ENCODE measurements at regions not wholly inside any gene's neighbourhood (a gene's known extent, or its start where the extent isn't known, plus 50 kb on each side); places are given as distances from the start of the nearest gene placed in this dataset.

DNA sequence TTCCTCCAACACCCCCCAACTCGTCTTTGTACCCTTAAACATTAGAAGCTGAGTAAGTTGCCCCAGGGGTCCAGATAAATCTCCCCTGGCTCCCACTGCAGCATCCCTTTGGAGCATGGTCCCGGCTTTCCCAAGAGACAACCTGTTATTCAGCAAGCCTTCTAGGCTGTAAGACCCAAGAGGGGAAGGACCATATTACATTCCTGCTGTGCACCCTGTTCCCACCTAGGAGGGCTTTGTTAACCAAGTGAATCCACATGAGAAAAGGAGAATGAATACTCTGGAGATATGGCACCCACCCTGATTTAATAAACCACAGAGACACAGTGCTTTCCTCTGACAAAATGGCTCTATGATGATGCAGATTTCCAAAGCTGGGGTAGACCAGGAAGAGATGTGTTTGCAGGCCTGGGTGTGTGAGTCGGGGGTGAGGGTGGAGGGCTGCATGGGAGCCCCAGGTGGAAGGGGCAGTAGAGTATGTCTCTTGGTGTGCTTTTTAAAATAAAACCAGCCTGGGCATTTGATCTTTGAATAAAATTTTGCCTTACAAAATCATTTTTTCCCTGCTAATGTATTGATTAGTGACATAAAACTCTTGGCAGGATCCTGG, 325.2 kb downstream of the DRD1 start:
- no peak for DNase-seq (ENCODE audit: low spot score)
- TF ChIP-seq, protein P1, sequence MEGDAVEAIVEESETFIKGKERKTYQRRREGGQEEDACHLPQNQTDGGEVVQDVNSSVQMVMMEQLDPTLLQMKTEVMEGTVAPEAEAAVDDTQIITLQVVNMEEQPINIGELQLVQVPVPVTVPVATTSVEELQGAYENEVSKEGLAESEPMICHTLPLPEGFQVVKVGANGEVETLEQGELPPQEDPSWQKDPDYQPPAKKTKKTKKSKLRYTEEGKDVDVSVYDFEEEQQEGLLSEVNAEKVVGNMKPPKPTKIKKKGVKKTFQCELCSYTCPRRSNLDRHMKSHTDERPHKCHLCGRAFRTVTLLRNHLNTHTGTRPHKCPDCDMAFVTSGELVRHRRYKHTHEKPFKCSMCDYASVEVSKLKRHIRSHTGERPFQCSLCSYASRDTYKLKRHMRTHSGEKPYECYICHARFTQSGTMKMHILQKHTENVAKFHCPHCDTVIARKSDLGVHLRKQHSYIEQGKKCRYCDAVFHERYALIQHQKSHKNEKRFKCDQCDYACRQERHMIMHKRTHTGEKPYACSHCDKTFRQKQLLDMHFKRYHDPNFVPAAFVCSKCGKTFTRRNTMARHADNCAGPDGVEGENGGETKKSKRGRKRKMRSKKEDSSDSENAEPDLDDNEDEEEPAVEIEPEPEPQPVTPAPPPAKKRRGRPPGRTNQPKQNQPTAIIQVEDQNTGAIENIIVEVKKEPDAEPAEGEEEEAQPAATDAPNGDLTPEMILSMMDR (IDR thresholded peaks at IDR 0.05; ENCODE audit: borderline replicate concordance, control extremely low read depth, extremely low read depth, insufficient read depth, missing control alignments) = no peak
- in situ Hi-C loops (cut with MboI; ENCODE audit: low sequenced_read_pairs, unreplicated experiment) = no loop called here

DNA sequence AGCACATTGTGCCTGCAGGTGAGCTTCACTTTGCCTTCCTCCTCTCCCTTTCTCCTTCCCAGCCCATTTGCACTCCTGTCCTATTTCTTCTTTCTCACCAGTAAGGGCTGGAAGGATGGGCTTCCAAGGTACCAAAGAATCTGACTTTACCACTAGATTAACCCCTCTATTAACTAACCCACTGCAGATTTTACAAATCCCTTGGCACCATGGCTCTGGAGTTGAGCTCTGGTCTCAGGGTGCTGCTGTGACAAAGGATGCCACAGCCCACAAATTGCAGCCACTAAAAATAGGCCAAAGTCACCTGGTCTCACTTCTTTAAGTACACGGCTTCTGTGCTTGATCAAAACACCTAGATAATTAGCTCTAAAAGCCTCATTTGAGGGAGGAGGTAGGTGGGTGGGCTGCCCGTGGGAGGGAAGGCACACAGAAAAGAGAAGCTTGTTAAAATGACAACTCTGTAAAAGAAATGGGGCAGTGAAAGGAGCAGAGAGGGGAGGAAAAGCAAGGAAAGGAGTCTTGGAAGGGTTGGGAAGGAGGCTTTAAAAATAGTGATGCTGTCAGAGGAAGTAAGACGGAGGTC, 327.4 kb downstream of the DRD1 start:
- TF ChIP-seq, protein P1 (IDR thresholded peaks at IDR 0.05; ENCODE audit: borderline replicate concordance, control extremely low read depth, extremely low read depth, insufficient read depth, missing control alignments) = no peak
- DNase-seq (ENCODE audit: low spot score) = no peak
- in situ Hi-C loops (cut with MboI; ENCODE audit: low sequenced_read_pairs, unreplicated experiment) = no loop called here

DNA sequence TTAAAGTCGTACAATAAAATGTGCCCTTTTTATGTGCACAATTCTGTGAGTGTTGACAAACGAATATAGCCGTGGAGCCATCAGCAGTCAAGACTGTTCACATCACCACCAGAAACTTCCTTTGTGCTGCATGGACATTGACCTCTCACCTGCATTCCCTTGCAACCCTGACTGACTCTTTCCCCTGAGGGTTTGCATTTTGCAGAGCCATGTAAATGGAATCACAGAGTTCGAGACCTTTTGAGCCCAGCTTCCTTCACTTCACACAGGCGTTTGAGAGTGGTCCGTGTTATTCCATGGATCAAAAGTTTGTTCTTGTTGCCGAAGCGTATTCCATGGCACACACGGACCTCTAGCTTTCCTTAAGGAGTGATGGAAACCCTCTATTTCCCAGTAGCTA, 328.2 kb downstream of the DRD1 start:
- DNase-seq (ENCODE audit: low spot score) = no peak
- TF ChIP-seq, protein P1 (IDR thresholded peaks at IDR 0.05; ENCODE audit: borderline replicate concordance, control extremely low read depth, extremely low read depth, insufficient read depth, missing control alignments) = no peak
- in situ Hi-C loops (cut with MboI; ENCODE audit: low sequenced_read_pairs, unreplicated experiment) = no loop called here

DNA sequence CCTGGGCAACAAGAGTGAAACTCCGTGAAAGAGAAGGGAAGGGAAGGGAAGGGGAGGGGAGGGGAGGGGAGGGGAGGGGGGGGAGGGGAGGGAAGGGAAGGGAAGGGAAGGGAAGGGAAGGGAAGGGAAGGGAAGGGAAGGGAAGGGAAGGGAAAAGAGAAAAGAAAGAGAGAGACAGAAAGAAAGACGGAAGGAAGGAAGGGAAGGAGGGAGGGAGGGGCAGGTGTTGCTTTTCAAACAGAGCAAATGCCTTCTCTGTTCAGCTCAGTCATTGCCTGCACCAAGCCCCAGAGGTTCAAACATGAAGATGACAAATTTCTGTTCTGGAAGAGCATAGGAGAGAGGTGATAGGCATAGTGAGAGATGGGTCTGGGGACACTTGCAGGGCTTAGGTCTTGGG, 330.0 kb downstream of the DRD1 start:
- no peak for DNase-seq (ENCODE audit: low spot score)
- TF ChIP-seq, protein P1 (IDR thresholded peaks at IDR 0.05; ENCODE audit: borderline replicate concordance, control extremely low read depth, extremely low read depth, insufficient read depth, missing control alignments) = no peak
- in situ Hi-C loops (cut with MboI; ENCODE audit: low sequenced_read_pairs, unreplicated experiment) = no loop called here

DNA sequence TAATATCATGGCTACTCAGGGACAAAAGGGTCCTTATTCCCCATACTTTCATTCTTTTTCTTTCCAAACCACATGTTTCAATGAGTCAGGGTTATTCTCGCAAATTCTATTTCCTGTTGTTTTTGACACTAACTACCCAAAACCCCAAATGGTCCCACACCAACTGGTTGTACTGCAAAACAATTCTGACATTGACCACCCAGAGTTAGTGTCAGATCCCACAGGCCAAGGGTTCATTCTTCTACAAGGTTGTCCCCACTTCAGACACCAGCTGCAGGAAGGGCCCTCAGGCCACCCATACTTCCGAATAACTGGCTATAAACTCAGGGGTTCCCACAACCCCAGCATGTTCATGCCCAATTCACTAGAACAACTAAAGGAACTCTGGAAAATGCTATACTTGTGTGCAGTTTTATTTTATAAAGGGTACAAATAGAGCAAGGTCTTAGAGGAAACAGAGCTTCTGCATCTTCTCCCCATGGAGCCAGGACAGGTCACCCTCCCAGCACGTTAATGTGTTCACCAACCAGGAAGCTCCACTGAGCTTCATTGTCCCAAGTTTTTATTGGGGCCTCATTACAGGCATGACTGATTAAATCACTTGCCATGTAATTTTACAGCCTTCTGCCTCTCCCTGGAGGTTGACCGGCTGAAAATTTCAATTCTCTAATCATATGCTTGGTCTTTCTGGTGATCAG, 334.8 kb downstream of the DRD1 start:
- in situ Hi-C loops (cut with MboI; ENCODE audit: low sequenced_read_pairs, unreplicated experiment) = no loop called here
- TF ChIP-seq, protein P1 (IDR thresholded peaks at IDR 0.05; ENCODE audit: borderline replicate concordance, control extremely low read depth, extremely low read depth, insufficient read depth, missing control alignments) = no peak
- DNase-seq (ENCODE audit: low spot score) = no peak

DNA sequence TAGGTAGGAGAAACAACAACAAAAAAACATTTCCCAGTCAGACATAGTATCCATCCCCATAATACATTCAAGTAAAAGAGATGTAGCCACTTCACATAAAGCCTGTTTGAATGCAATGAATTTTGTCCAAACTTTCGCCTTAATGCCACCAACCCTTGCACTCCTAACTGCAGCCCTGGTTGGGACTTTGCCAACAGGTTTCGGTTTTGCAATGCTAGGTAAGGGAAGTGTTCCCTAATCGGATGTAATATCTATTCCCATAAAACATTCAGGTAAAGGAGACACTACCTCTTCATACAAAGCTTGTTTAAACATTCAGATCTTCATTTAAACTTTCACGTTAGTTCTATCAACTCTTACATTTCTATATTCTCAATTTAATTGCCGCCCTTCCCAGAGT, 336.1 kb downstream of the DRD1 start:
- in situ Hi-C loops (cut with MboI; ENCODE audit: low sequenced_read_pairs, unreplicated experiment) = no loop called here
- TF ChIP-seq, protein P1 (IDR thresholded peaks at IDR 0.05; ENCODE audit: borderline replicate concordance, control extremely low read depth, extremely low read depth, insufficient read depth, missing control alignments) = no peak
- no peak for DNase-seq (ENCODE audit: low spot score)

Data from GM13976 (cell line).